ENCODE measurements at regions not wholly inside any gene's neighbourhood (a gene's known extent, or its start where the extent isn't known, plus 50 kb on each side); places are given as distances from the start of the nearest gene placed in this dataset.
"Not testable (repeated sequence)": the region's sequence is repeated elsewhere in the genome, so short reads cannot be mapped to it uniquely, and the experiment has no call there.

GRCh38 chr5:7244208-7244607 is 151.7 kb upstream of the ADCY2 start:
- DNase-seq, result no peak

- no peak for DNase-seq
Measured at GRCh38 chr5:7245121-7245651, 150.8 kb upstream of the ADCY2 start.

GRCh38 chr5:7246287-7246686 is 149.7 kb upstream of the ADCY2 start:
- DNase-seq, result no peak

- DNase-seq, result no peak
Measured at GRCh38 chr5:7250004-7250403, 145.9 kb upstream of the ADCY2 start.

- DNase-seq, result no peak
Measured at GRCh38 chr5:7250611-7251010, 145.3 kb upstream of the ADCY2 start.

GRCh38 chr5:7251132-7251531 is 144.8 kb upstream of the ADCY2 start:
- no peak for DNase-seq

- no peak for DNase-seq
Measured at GRCh38 chr5:7261049-7261448, 134.9 kb upstream of the ADCY2 start.

GRCh38 chr5:7261900-7262299 is 134.0 kb upstream of the ADCY2 start:
- DNase-seq, result no peak

GRCh38 chr5:7263398-7264015 is 132.4 kb upstream of the ADCY2 start:
- not testable (repeated sequence) for DNase-seq

GRCh38 chr5:7265776-7266175 is 130.2 kb upstream of the ADCY2 start:
- DNase-seq, result not testable (repeated sequence)

GRCh38 chr5:7268722-7269121 is 127.2 kb upstream of the ADCY2 start:
- not testable (repeated sequence) for DNase-seq

- DNase-seq, result no peak
Measured at GRCh38 chr5:7269591-7270274, 126.2 kb upstream of the ADCY2 start.

GRCh38 chr5:7271435-7272084 is 124.4 kb upstream of the ADCY2 start:
- DNase-seq, result no peak

GRCh38 chr5:7272408-7272965 is 123.5 kb upstream of the ADCY2 start:
- DNase-seq, result no peak

GRCh38 chr5:7274203-7274602 is 121.7 kb upstream of the ADCY2 start:
- DNase-seq, result no peak

- not testable (repeated sequence) for DNase-seq
Measured at GRCh38 chr5:7289634-7290033, 106.3 kb upstream of the ADCY2 start.

GRCh38 chr5:7297821-7298220 is 98.1 kb upstream of the ADCY2 start:
- not testable (repeated sequence) for DNase-seq

- DNase-seq, result not testable (repeated sequence)
Measured at GRCh38 chr5:7299731-7300130, 96.2 kb upstream of the ADCY2 start.

GRCh38 chr5:7305000-7305674 is 90.8 kb upstream of the ADCY2 start:
- not testable (repeated sequence) for DNase-seq

- peak; percentile 12 for DNase-seq
Measured at GRCh38 chr5:7306556-7306955, 89.4 kb upstream of the ADCY2 start.

- DNase-seq, result not testable (repeated sequence)
Measured at GRCh38 chr5:7307709-7308108, 88.2 kb upstream of the ADCY2 start.

- not testable (repeated sequence) for DNase-seq
Measured at GRCh38 chr5:7309715-7310114, 86.2 kb upstream of the ADCY2 start.

- DNase-seq, result not testable (repeated sequence)
Measured at GRCh38 chr5:7310656-7311055, 85.3 kb upstream of the ADCY2 start.

Data from CD4-positive, alpha-beta T cell treated with Interleukin-10 for 1 hour (primary cell).